HG02981 (cell line): ENCODE measurements at regions not wholly inside any gene's neighbourhood (a gene's known extent, or its start where the extent isn't known, plus 50 kb on each side); places are given as distances from the start of the nearest gene placed in this dataset.

Experiments
- ATAC-seq: cut with Tn5 transposase; IDR thresholded peaks from one replicate; pipeline ENCODE4 v1.9.1; 2021; ENCODE audit warnings: mild to moderate bottlenecking, moderate library complexity; ENCODE audit not compliant: unreplicated experiment

DNA sequence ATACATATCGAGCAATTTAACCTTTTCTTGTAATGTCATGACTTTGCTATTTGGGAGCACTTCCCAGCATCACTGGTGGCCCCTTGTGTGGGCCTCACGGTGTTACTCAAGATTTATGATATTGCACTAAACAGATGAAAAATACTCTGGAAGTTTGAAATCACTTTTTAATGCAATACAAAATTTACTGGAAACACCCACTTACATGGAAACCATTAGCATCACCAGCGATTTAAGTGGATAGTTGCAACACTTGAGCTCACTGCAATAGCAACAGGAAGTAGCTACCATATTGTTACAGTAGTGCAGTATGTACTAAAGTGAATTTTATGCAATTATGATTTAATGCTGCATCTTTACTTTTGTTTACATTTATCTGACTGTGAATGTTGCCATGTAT is 184.4 kb downstream of the MDFIC start:
- ATAC-seq = no peak

DNA sequence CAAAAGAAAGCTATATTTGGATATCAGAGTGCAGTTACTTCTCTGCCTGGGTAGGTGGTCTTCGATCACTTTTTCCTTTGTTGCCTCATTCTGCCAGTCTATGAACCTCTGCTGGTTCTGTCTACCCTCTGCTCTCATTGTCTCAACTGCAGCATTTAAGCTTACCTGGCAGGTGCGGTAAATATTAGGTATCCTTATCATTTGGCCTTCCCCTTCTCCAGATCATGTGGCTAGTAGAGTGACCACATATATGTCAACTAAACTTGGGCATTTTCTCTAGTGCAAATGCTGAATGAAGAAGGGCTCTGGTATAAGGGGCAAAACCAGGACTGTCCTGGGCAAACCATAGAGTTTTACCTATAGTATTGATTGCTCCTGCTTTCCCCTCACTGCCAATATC is 180.8 kb downstream of the MDFIC start:
- ATAC-seq = no peak

DNA sequence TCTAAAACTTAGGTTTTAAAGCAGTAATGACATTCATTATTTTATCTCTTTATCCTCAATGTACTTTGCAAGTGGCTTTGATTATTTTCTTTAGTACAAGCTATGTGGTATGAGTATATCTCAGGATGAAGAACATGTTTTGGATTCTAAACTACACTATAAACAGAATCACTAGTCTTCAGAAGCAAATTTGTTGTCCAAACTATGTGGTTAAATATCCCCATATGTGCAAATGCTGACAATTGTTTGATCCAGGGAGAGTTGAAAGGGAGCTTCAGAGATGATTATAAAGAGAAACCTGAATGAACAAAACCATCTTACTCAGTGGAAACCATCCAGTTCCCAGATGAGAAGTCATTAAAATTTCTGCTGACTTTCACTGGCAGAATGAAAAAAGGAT is 179.3 kb downstream of the MDFIC start:
- ATAC-seq = no peak

DNA sequence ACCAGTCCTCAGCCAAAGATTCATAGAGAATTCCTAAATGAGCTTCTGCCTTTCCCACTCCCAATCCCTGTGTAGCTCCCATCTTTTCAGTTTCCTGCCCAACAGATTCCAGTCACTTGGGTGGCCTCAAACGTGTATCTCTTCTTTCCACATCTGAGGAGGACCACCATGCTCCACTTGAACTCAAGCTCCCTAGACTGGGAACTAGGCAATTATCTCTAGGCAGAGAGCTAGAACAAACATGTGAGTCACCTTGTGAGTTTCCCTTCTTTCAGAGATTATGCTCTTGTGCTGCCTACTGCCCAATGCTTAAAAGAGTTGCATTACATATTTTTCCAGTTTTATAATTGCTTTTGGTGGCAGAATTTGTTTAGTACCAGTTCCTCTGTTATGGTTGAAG is 178.0 kb downstream of the MDFIC start:
- ATAC-seq = no peak

DNA sequence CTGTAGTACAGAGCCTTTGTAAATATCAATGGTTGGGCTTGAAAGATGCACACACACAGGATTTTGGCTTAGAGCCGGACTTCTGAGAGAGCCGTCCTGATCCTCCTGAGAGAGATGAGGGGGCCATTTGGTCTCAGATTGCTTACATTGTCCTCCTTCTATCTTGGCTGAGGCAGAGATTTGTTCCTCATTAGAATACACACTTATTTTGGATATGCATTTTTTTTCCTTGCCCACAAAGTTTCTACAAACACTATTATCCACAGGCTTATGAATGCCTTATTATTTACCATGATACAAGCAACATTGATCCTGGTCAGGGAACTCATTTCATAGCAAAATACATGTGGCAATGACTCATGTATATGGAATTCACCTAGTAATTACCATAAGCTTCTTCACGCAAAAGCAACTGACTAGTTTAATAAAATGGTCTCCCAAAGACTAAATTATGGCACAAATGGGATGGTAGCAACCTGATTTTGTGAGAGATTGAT is 175.3 kb downstream of the MDFIC start:
- no peak for ATAC-seq

DNA sequence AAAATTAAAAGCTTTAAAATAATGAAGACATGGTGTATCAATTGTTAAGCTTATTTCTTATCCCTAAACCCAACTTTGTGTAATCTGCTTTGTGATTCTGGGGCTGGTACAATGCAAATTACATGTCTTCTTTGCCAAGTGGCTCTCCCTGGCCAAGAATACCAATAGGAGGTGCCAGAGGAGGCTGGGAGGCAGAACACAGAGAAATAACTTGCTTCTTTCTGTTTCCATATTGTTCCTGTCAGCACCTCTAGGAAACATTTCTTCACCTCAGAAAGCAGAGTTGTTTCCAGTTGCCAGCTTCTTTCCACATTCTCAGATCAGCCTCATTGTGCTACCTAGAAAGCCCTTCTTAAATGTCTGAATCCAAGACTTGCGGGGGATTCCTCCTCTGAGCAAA is 174.4 kb downstream of the MDFIC start:
- ATAC-seq = no peak

- no peak for ATAC-seq
Observed at GRCh38 chr7:115094163-115094562, 172.3 kb downstream of the MDFIC start.

- no peak for ATAC-seq
Observed at GRCh38 chr7:115088893-115089292, 167.0 kb downstream of the MDFIC start.

GRCh38 chr7:115087437-115087836 is 165.5 kb downstream of the MDFIC start:
- no peak for ATAC-seq

GRCh38 chr7:115086146-115086841 is 164.4 kb downstream of the MDFIC start:
- ATAC-seq = no peak

- ATAC-seq = no peak
Observed at GRCh38 chr7:115085421-115085820, 163.5 kb downstream of the MDFIC start.

DNA sequence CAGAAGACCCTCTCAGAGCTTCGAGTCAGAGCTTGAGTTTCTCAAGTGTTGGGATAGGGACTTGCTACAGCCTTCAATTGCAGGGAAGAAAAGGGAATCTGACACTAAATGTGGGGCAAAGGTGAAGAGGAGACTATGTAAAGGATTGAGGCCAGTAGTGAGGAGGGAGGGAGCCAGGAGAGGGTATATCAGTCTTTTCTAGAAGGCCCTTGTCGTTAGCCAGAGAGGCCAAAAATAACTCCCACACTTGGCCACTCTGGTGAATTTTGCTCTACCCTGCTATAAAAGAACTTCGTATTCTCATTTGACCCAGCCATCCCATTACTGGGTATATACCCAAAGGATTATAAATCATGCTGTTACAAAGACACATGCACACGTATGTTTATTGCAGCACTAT is 162.0 kb downstream of the MDFIC start:
- no peak for ATAC-seq

- ATAC-seq = no peak
Observed at GRCh38 chr7:115081772-115082171, 159.9 kb downstream of the MDFIC start.

GRCh38 chr7:115078851-115079250 is 157.0 kb downstream of the MDFIC start:
- ATAC-seq = no peak

GRCh38 chr7:115078386-115078785 is 156.5 kb downstream of the MDFIC start:
- no peak for ATAC-seq

GRCh38 chr7:115070311-115070710 is 148.4 kb downstream of the MDFIC start:
- no peak for ATAC-seq
